Ovary (tissue), 3 donors: ENCODE measurements at regions not wholly inside any gene's neighbourhood (a gene's known extent, or its start where the extent isn't known, plus 50 kb on each side); places are given as distances from the start of the nearest gene placed in this dataset.

ENCODE experiments used
- POLR2A ChIP-seq: fragments of 450-650 bp; IDR thresholded peaks from one replicate; pipeline ENCODE4 v1.6.1; 2017; ENCODE audit warnings: antibody characterized with exemption, mild to moderate bottlenecking, moderate library complexity
- TF ChIP-seq, protein P1 (sequence below), 3 donors: fragments of 450-650 bp in 2 of 3; fragments of 200-600 bp in 1 of 3; IDR thresholded peaks; one replicate each; pipeline versions ENCODE4 v1.5.1 to v1.8.0; 2016 to 2022; ENCODE audit warnings: antibody characterized with exemption in 3 of 3, mild to moderate bottlenecking in 1 of 3
- donor health status: DM: no; HTN: no; CAD: no.

DNA sequence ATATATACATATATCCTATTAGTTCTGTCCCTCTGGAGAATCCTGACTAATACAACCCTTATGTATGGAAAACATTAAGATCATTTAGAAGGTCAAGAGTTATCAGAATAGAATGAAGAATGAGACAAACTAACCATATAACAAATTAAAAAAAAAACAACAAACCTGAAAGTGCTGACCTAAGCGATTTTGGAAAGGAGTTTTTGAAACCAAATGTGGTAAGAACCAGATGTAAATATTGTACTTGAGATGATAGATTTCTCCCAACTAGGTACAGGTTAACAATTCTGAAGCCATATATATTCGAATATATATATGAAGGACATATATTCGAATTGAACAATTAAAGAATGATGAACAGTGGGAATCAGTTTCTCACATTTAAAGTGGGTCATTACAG is 917.8 kb upstream of the SLC39A10 start:
- TF ChIP-seq POLR2A, result no peak
- TF ChIP-seq, protein P1, sequence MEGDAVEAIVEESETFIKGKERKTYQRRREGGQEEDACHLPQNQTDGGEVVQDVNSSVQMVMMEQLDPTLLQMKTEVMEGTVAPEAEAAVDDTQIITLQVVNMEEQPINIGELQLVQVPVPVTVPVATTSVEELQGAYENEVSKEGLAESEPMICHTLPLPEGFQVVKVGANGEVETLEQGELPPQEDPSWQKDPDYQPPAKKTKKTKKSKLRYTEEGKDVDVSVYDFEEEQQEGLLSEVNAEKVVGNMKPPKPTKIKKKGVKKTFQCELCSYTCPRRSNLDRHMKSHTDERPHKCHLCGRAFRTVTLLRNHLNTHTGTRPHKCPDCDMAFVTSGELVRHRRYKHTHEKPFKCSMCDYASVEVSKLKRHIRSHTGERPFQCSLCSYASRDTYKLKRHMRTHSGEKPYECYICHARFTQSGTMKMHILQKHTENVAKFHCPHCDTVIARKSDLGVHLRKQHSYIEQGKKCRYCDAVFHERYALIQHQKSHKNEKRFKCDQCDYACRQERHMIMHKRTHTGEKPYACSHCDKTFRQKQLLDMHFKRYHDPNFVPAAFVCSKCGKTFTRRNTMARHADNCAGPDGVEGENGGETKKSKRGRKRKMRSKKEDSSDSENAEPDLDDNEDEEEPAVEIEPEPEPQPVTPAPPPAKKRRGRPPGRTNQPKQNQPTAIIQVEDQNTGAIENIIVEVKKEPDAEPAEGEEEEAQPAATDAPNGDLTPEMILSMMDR (IDR thresholded peaks at IDR 0.05), result no peak
